Karpas-422 (cell line): ENCODE measurements at regions not wholly inside any gene's neighbourhood (a gene's known extent, or its start where the extent isn't known, plus 50 kb on each side); places are given as distances from the start of the nearest gene placed in this dataset.
"Not testable (repeated sequence)": the region's sequence is repeated elsewhere in the genome, so short reads cannot be mapped to it uniquely, and the experiment has no call there.

Experiments
- DNase-seq: peaks from one replicate; pipeline ENCODE4 v3.0.0-alpha.2; 2015
- H2AFZ ChIP-seq: fragments of 200-600 bp; sonication (generic); 2 replicates; pipeline ENCODE4 v1.6.1; 2014; ENCODE audit warnings: antibody characterized with exemption, low read length, mixed read lengths
- H3K27ac ChIP-seq: fragments of 200-600 bp; sonication (generic); 2 replicates; pipeline ENCODE4 v1.5.1; 2014; ENCODE audit warnings: mild to moderate bottlenecking, low read length, moderate library complexity
- H3K27me3 ChIP-seq: fragments of 200-600 bp; sonication (generic); 2 replicates; pipeline ENCODE4 v1.6.1; 2014; ENCODE audit warnings: low read length, mixed read lengths
- H3K36me3 ChIP-seq: fragments of 200-600 bp; sonication (generic); 2 replicates; pipeline ENCODE4 v1.6.1; 2014; ENCODE audit warnings: low read length, mixed read lengths; ENCODE audit not compliant: insufficient read depth
- H3K4me1 ChIP-seq: fragments of 200-600 bp; sonication (generic); 2 replicates; pipeline ENCODE4 v1.6.1; 2014; ENCODE audit warnings: mild to moderate bottlenecking, low read length, mixed read lengths
- H3K4me2 ChIP-seq: fragments of 200-600 bp; sonication (generic); 2 replicates; pipeline ENCODE4 v1.6.1; 2014; ENCODE audit warnings: low read length, low read depth, mild to moderate bottlenecking; ENCODE audit not compliant: poor library complexity, severe bottlenecking
- H3K4me3 ChIP-seq: fragments of 200-600 bp; sonication (generic); 2 replicates; pipeline ENCODE4 v1.5.1; 2014; ENCODE audit warnings: mild to moderate bottlenecking, antibody characterized with exemption, low read length, mixed read lengths
- H3K79me2 ChIP-seq: fragments of 200-600 bp; sonication (generic); 2 replicates; pipeline ENCODE4 v1.6.1; 2014; ENCODE audit warnings: mild to moderate bottlenecking, low read length, mixed read lengths
- H3K9ac ChIP-seq: fragments of 200-600 bp; sonication (generic); 2 replicates; pipeline ENCODE4 v1.6.0; 2014; ENCODE audit warnings: low read length
- H3K9me2 ChIP-seq: fragments of 200-600 bp; sonication (generic), shearing (Covaris generic); replicated peaks from 2 replicates; pipeline ENCODE4 v1.6.0; 2014; ENCODE audit warnings: mild to moderate bottlenecking, low read length, moderate library complexity; ENCODE audit not compliant: insufficient read depth
- H3K9me3 ChIP-seq: fragments of 300-700, 200-600 bp; sonication (generic); 2 replicates; pipeline ENCODE4 v1.6.1; 2014; ENCODE audit warnings: low read length, mixed read lengths
- H4K20me1 ChIP-seq: fragments of 200-600 bp; sonication (generic); 2 replicates; pipeline ENCODE4 v1.6.1; 2014; ENCODE audit warnings: mild to moderate bottlenecking, antibody characterized with exemption, low read length, low read depth; ENCODE audit not compliant: insufficient read depth

GRCh38 chr20:26171875-26172274, 475.2 kb upstream of the ZNF337 start:
- H3K27ac ChIP-seq, H4K20me1 ChIP-seq, H3K79me2 ChIP-seq, H3K27me3 ChIP-seq, H3K4me1 ChIP-seq, H3K9ac ChIP-seq, H3K4me2 ChIP-seq, DNase-seq, H2AFZ ChIP-seq, H3K9me2 ChIP-seq, H3K9me3 ChIP-seq, H3K4me3 ChIP-seq, H3K36me3 ChIP-seq: not testable (repeated sequence)

DNA sequence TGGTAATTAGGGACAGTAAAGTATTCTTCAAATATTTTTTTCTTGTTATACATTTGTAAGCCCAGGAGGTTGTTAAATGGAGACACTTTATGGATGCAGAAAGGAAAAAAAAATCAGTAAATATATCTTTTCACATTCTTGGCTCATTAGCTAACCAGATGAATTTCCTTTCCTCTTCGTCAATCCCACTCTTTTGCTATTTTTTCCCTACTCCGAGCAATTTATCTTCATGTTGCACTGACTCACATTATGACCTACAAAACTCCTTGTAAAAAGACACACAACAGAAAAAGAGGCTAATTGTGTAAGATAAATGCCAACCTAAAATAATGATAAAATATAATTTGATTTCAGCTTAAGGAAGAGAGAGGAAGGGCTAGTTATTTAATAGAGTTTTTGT, 472.9 kb upstream of the ZNF337 start:
- no peak overlapping the region for H3K4me3 ChIP-seq
- H3K4me1 ChIP-seq: no peaks in the 10 kb centered on the region
- no peaks in the 10 kb centered on the region for H3K79me2 ChIP-seq
- no peak overlapping the region for H2AFZ ChIP-seq
- no peak overlapping the region for H3K9ac ChIP-seq
- no peak overlapping the region for H3K4me2 ChIP-seq
- H3K27me3 ChIP-seq: no peaks in the 10 kb centered on the region
- no peak overlapping the region for H3K27ac ChIP-seq
- no peak for DNase-seq
- no peaks in the 10 kb centered on the region for H3K9me3 ChIP-seq
- no peaks in the 10 kb centered on the region for H3K36me3 ChIP-seq
- H3K9me2 ChIP-seq: no peaks in the 10 kb centered on the region
- no peaks in the 10 kb centered on the region for H4K20me1 ChIP-seq

- no peaks in the 10 kb centered on the region for H3K9me2 ChIP-seq
- no peaks in the 10 kb centered on the region for H3K27me3 ChIP-seq
- no peaks in the 10 kb centered on the region for H3K4me1 ChIP-seq
- no peaks in the 10 kb centered on the region for H3K79me2 ChIP-seq
- no peak overlapping the region for H3K27ac ChIP-seq
- no peak for DNase-seq
- H3K4me3 ChIP-seq: no peak overlapping the region
- H3K9me3 ChIP-seq: no peaks in the 10 kb centered on the region
- H3K9ac ChIP-seq: no peak overlapping the region
- no peak overlapping the region for H3K4me2 ChIP-seq
- H2AFZ ChIP-seq: no peak overlapping the region
- no peaks in the 10 kb centered on the region for H4K20me1 ChIP-seq
- H3K36me3 ChIP-seq: no peaks in the 10 kb centered on the region
Observed at GRCh38 chr20:26167499-26167898, 470.8 kb upstream of the ZNF337 start.

GRCh38 chr20:26163890-26164289, 467.2 kb upstream of the ZNF337 start:
- no peak overlapping the region for H3K4me2 ChIP-seq

GRCh38 chr20:26163151-26163550, 466.5 kb upstream of the ZNF337 start:
- not testable (repeated sequence) for H3K27ac ChIP-seq, H3K9ac ChIP-seq, H3K4me2 ChIP-seq, H2AFZ ChIP-seq, H3K4me3 ChIP-seq, H4K20me1 ChIP-seq, H3K79me2 ChIP-seq, H3K9me3 ChIP-seq, DNase-seq, H3K4me1 ChIP-seq, H3K9me2 ChIP-seq, H3K36me3 ChIP-seq, H3K27me3 ChIP-seq

More at GRCh38 chr20:26163890-26164289, 467.2 kb upstream of the ZNF337 start:
- no peak for DNase-seq
- Histone ChIP-seq H2AFZ (no peak overlapping the region), H3K79me2 (no peaks in the 10 kb centered on the region), H3K9ac (no peak overlapping the region), H3K9me2 (no peaks in the 10 kb centered on the region), H4K20me1 (no peaks in the 10 kb centered on the region), H3K27ac (no peak overlapping the region), H3K4me3 (no peak overlapping the region), H3K27me3 (no peaks in the 10 kb centered on the region), H3K36me3 (no peaks in the 10 kb centered on the region), H3K9me3 (no peaks in the 10 kb centered on the region), H3K4me1 (no peaks in the 10 kb centered on the region)

GRCh38 chr20:26161741-26162140, 465.1 kb upstream of the ZNF337 start:
- H3K4me3 ChIP-seq, H3K9me3 ChIP-seq, H3K9ac ChIP-seq, H3K4me2 ChIP-seq, H3K79me2 ChIP-seq, H3K27ac ChIP-seq, DNase-seq, H3K27me3 ChIP-seq, H3K36me3 ChIP-seq, H3K4me1 ChIP-seq, H4K20me1 ChIP-seq, H3K9me2 ChIP-seq, H2AFZ ChIP-seq: not testable (repeated sequence)

DNA sequence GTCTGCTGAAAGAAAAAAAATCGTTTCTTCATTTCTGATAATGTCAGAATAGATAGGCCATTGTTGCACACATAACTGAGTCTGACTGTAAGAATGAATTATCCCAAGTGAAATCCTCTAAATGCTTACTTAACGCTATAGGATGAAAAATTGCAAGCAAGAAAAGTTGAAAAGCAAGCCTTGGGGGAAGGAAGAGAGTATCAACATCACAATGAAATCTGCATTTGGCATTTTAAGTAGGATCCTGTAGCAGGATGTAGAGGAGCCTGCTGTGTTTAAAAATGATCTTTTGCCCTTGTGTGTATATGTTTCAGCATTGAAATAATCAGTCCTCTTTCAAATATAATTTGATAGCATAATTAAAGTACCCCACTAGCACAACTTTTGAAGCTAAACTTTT, 464.3 kb upstream of the ZNF337 start:
- not testable (repeated sequence) for DNase-seq, H2AFZ ChIP-seq, H3K9ac ChIP-seq, H3K79me2 ChIP-seq, H3K4me1 ChIP-seq, H3K27me3 ChIP-seq, H3K36me3 ChIP-seq, H3K4me3 ChIP-seq, H3K4me2 ChIP-seq, H3K9me2 ChIP-seq, H4K20me1 ChIP-seq, H3K27ac ChIP-seq, H3K9me3 ChIP-seq

GRCh38 chr20:26154224-26154623, 457.6 kb upstream of the ZNF337 start:
- Histone ChIP-seq H3K4me3 (no peak overlapping the region), H3K4me1 (no peaks in the 10 kb centered on the region), H3K9me3 (no peaks in the 10 kb centered on the region), H3K9me2 (no peaks in the 10 kb centered on the region), H3K36me3 (no peaks in the 10 kb centered on the region), H3K27me3 (no peaks in the 10 kb centered on the region), H3K9ac (no peak overlapping the region), H3K79me2 (no peaks in the 10 kb centered on the region), H3K4me2 (no peak overlapping the region), H4K20me1 (no peaks in the 10 kb centered on the region), H3K27ac (no peak overlapping the region), H2AFZ (no peak overlapping the region)
- no peak for DNase-seq
